ENCODE measurements at regions not wholly inside any gene's neighbourhood (a gene's known extent, or its start where the extent isn't known, plus 50 kb on each side); places are given as distances from the start of the nearest gene placed in this dataset.

GRCh38 chr18:41706301-41706700, 248.7 kb upstream of the PIK3C3 start:
- Histone ChIP-seq H3K36me3 (ENCODE audit: control insufficient read depth in 2 of 4, insufficient read depth in 4 of 4, low read length in 3 of 4) (no peaks in the 10 kb centered on the region), H2BK15ac (ENCODE audit: low read length) (no peak overlapping the region), H2AFZ (ENCODE audit: low read length) (no peak overlapping the region), H3K79me1 (ENCODE audit: low read depth, low read length) (no peaks in the 10 kb centered on the region), H3K4me2 (ENCODE audit: insufficient read depth in 1 of 2, low read depth in 2 of 2, low read length in 2 of 2) (no peak overlapping the region), H3K23ac (ENCODE audit: insufficient read length) (no peak overlapping the region), H3K27ac (ENCODE audit: low read depth, low read length) (no peak overlapping the region), H3K4me1 (replicated peaks in 1 of 4; ENCODE audit: control insufficient read depth in 3 of 4, insufficient read depth in 4 of 4, low read length in 3 of 4) (no peaks in the 10 kb centered on the region), H2BK12ac (ENCODE audit: low read depth, low read length) (no peak overlapping the region), H2AK5ac (ENCODE audit: low read depth, low read length) (no peak overlapping the region), H3K23me2 (ENCODE audit: low read depth, low read length) (no peaks in the 10 kb centered on the region; the same call in 1 of the 2 replicates), H2BK20ac (ENCODE audit: low read length) (no peak overlapping the region), H3K9me3 (ENCODE audit: insufficient read depth in 2 of 2, low read depth in 1 of 2, low read length in 1 of 2) (no peaks in the 10 kb centered on the region), H4K8ac (ENCODE audit: extremely low read depth, insufficient read depth, low read length) (no peak overlapping the region), H3K4me3 (ENCODE audit: extremely low read depth in 1 of 4, insufficient read depth in 2 of 4, low read depth in 3 of 4, low read length in 4 of 4) (no peak overlapping the region), H3K18ac (ENCODE audit: extremely low read depth, low read length) (no peak overlapping the region), H4K20me1 (replicated peaks in 1 of 2; ENCODE audit: control insufficient read depth in 1 of 2, insufficient read depth in 2 of 2, low read length in 2 of 2) (no peaks in the 10 kb centered on the region), H4K91ac (replicated peaks; ENCODE audit: insufficient read length, low read length) (no peak overlapping the region), H2BK5ac (ENCODE audit: low read depth, low read length) (no peak overlapping the region), H2BK120ac (replicated peaks; ENCODE audit: low read depth, low read length) (no peak overlapping the region), H3K27me3 (replicated peaks in 1 of 4; ENCODE audit: control insufficient read depth in 3 of 4, extremely low read depth in 1 of 4, insufficient read depth in 3 of 4, low read length in 3 of 4) (no peaks in the 10 kb centered on the region), H3K14ac (ENCODE audit: insufficient read length) (no peak overlapping the region), H3K9ac (replicated peaks in 1 of 4; ENCODE audit: extremely low read depth in 1 of 4, low read depth in 3 of 4, low read length in 3 of 4) (no peak overlapping the region), H4K5ac (ENCODE audit: insufficient read length, low read depth, low read length) (no peak overlapping the region), H3K79me2 (ENCODE audit: control insufficient read depth in 1 of 2, insufficient read depth in 2 of 2, low read length in 2 of 2) (no peaks in the 10 kb centered on the region), H3K4ac (replicated peaks; ENCODE audit: insufficient read length, low read depth, low read length) (no peak overlapping the region), H3K56ac (replicated peaks; ENCODE audit: insufficient read length, low read depth, low read length) (no peak overlapping the region)
- no peak for TF ChIP-seq CREB1 (IDR thresholded peaks at IDR 0.05)
- TF ChIP-seq HDAC2 (IDR thresholded peaks at IDR 0.05; ENCODE audit: borderline replicate concordance in 1 of 2, low read depth in 2 of 2, low read length in 2 of 2), result no peak
- TF ChIP-seq CEBPB (IDR thresholded peaks at IDR 0.05; ENCODE audit: low read depth, low read length), result no peak
- TF ChIP-seq EZH2 (IDR thresholded peaks at IDR 0.05; ENCODE audit: low read depth, low read length, severe bottlenecking), result no peak
- ChIA-PET CTCF (ENCODE audit: partially characterized antibody) (no interaction called here), POLR2A (ENCODE audit: partially characterized antibody) (no interaction called here)
- WGBS, 2 experiments (ENCODE audit: extremely low coverage in 1 of 2, insufficient coverage in 1 of 2, insufficient read length in 1 of 2, insufficient replicate concordance in 2 of 2, low coverage in 1 of 2, low lambda C conversion rate in 2 of 2, missing lambda C conversion rate in 1 of 2), result 92% methylated on average over 3 of the region's 3 CpGs; no CpG with 5 or more reads in 1 of the 2 experiments
- FAIRE-seq (no peak), DNase-seq (ENCODE audit: low read depth in 1 of 2, low spot score in 2 of 2) (no peak)

All from H1 (cell line).